ENCODE measurements at regions not wholly inside any gene's neighbourhood (a gene's known extent, or its start where the extent isn't known, plus 50 kb on each side); places are given as distances from the start of the nearest gene placed in this dataset.

DNA sequence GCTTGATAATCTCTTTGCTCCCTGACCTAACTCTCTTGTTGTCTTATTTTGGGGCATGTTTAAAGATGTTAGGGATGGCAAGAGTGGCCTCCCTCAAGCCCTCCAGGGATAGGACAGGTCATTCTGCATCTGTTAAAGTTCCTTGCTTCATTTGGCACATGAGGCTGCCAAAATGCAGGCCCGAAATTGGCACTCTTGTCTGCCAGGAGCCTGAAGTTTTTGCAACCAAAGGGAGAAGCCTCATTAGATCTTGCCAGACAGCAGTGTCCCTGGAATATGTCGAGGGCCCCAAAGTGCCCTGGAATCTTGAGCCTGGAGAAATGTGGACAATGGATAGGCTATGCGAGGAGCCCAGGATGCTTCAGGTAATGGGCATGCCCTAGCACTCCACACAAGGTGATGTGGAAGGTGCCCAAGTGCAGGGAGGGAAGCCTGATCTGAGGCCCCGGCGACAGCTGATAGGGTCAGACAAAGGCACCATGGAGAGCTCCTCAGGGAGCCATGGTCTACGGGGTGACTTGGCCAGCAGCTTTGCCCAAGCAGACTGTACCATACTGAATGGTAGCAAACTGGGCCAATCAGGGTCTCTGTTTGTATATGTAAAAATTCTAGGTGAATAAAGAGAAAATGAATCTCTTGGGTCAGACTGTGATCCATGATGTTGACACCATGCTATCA lies 173.0 kb upstream of the WSCD2 start:
- TF ChIP-seq CTCF (IDR thresholded peaks at IDR 0.05 in 4 of 5, conservative IDR thresholded peaks at IDR 0.05 in 1 of 5) (no peak), POLR2A (IDR thresholded peaks at IDR 0.05) (no peak)

All from gastrocnemius medialis (tissue), 4 donors.